Stomach (tissue), 4 donors: ENCODE measurements at regions not wholly inside any gene's neighbourhood (a gene's known extent, or its start where the extent isn't known, plus 50 kb on each side); places are given as distances from the start of the nearest gene placed in this dataset.

Experiments
- CTCF ChIP-seq, 7 experiments: fragments of 450-650 bp in 4 of 7; fragments of 200-600 bp in 3 of 7; sonication (generic) in 3 of 7; IDR thresholded peaks; one replicate each; pipeline ENCODE4 v1.5.1; 2016 to 2019; ENCODE audit warnings: antibody characterized with exemption in 7 of 7, control low read depth in 2 of 7, mild to moderate bottlenecking in 1 of 7
- POLR2A ChIP-seq, 4 donors: fragments of 450-650 bp; IDR thresholded peaks; one replicate each; pipeline ENCODE4 v1.6.1; 2016; ENCODE audit warnings: antibody characterized with exemption in 4 of 4, control low read depth in 2 of 4, mild to moderate bottlenecking in 1 of 4, moderate library complexity in 1 of 4

- TF ChIP-seq CTCF (IDR thresholded peaks at IDR 0.05) (no peak), POLR2A (IDR thresholded peaks at IDR 0.05) (no peak)
Measured at GRCh38 chr12:19659086-19659485, 219.8 kb downstream of the AEBP2 start.
